Bronchial epithelial cell (primary cell): ENCODE measurements at regions not wholly inside any gene's neighbourhood (a gene's known extent, or its start where the extent isn't known, plus 50 kb on each side); places are given as distances from the start of the nearest gene placed in this dataset.

ENCODE experiments used
- DNase-seq: peaks from one replicate; pipeline ENCODE4 v3.0.0-alpha.2; 2010; ENCODE audit warnings: low read depth
- FAIRE-seq: peaks from 2 replicates; lab custom pipeline; 2011; peaks lifted over from hg19 to GRCh38; lab: Jason Lieb, UNC
- H3K27me3 ChIP-seq: 2 replicates; pipeline ENCODE4 v1.5.1; 2011; ENCODE audit warnings: low read length; ENCODE audit not compliant: control insufficient read depth, insufficient read depth
- H3K36me3 ChIP-seq: 2 replicates; pipeline ENCODE4 v1.5.1; 2011; ENCODE audit warnings: low read length; ENCODE audit not compliant: control insufficient read depth, insufficient read depth
- H3K4me3 ChIP-seq: 2 replicates; pipeline ENCODE4 v1.5.1; 2011; ENCODE audit warnings: mild to moderate bottlenecking, low read depth, low read length, control low read depth
- TF ChIP-seq, protein P1 (sequence below): IDR thresholded peaks from 2 replicates; pipeline ENCODE4 v1.5.1; 2011; ENCODE audit warnings: mild to moderate bottlenecking, moderate library complexity, low read length, control low read depth, inconsistent platforms; ENCODE audit not compliant: insufficient read depth, severe bottlenecking

DNA sequence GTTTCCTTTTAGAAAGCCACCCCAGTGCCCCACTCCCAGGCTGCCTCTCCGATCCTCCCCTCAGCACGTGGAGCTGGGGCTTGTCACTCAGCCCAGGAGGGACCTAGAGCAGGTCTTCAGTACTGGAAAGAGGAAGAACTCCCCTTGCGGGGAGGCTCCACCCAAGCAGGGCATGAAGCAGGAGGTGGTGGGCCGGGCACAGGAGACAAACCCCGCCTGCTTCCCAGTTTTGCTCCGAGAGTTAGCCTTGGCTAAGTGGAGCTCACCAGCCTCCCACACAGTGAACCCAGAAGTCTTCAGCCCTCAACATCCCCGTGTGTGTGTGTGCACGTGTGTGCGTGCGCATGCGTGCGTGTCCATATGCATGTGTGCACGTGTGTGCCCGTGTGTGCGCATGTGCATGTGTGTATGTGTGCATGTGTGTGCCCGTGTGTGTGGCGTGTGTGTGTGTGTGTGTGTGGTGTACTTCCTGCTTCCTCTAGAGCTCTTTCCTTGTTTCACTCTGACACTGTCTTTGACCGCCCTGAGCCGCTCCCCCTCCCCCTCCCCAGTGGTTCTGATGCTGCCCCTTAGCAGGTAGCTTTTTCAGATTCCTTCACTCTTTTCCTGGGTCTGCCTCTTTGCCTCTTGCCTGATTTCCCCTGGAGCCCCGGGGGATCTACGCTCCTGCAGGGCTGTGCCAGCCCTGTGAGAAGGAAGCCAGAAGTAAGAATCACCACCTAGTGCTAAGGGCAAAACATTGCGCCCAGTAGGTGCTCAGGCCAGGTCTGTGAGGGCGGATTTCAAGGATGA is 239.8 kb downstream of the CDC5L start:
- TF ChIP-seq, protein P1, sequence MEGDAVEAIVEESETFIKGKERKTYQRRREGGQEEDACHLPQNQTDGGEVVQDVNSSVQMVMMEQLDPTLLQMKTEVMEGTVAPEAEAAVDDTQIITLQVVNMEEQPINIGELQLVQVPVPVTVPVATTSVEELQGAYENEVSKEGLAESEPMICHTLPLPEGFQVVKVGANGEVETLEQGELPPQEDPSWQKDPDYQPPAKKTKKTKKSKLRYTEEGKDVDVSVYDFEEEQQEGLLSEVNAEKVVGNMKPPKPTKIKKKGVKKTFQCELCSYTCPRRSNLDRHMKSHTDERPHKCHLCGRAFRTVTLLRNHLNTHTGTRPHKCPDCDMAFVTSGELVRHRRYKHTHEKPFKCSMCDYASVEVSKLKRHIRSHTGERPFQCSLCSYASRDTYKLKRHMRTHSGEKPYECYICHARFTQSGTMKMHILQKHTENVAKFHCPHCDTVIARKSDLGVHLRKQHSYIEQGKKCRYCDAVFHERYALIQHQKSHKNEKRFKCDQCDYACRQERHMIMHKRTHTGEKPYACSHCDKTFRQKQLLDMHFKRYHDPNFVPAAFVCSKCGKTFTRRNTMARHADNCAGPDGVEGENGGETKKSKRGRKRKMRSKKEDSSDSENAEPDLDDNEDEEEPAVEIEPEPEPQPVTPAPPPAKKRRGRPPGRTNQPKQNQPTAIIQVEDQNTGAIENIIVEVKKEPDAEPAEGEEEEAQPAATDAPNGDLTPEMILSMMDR, result no peak
- no peak for FAIRE-seq
- no peaks in the 10 kb centered on the region for H3K36me3 ChIP-seq
- no peak for DNase-seq
- no peak overlapping the region for H3K4me3 ChIP-seq
- peaks cover 5% of the 10 kb centered on the region for H3K27me3 ChIP-seq

DNA sequence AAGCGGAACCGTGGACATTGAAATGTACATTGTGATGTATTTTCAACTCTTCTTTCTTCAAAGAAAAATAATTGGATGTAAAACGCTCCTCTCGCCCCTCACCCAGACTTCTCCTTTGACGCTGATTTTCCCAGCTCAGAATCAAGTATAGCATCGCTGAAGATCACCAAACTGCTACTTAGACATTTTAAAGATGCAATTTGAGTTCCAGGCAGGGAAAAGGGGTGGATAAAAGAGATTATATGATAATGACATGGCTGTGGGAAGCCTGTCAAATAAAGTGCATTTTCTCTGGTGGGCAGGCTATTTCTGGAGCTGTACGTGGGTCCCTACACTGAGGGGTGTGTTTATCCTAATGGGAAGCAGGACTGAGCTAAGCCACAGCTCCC is 240.4 kb downstream of the CDC5L start:
- FAIRE-seq, result no peak
- TF ChIP-seq, protein P1, result no peak
- DNase-seq, result no peak

DNA sequence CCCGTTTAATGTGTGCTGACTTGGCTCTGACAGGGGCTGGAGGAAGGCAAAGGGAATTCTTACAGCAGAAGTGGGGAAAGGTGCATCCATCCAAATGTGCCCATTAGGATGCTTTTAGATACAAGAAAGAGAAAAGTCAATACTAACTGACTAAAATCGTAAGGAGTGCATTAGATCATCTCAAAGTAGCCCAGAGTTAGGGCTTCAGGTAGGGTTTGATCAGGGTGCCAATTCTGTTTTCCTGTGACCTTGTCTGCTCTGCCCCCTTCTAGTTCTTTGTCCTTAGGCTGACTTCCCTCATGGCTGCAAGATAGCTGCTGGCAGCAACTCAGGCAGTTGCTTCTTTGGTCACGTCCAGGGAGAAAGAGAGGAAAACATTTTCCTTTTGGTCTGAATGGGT is 240.8 kb downstream of the CDC5L start:
- peaks cover 7% of the 10 kb centered on the region for H3K27me3 ChIP-seq
- no peak for FAIRE-seq
- no peak for DNase-seq
- H3K4me3 ChIP-seq, result no peak overlapping the region
- TF ChIP-seq, protein P1, result no peak
- no peaks in the 10 kb centered on the region for H3K36me3 ChIP-seq

More for the DNA sequence above, 240.4 kb downstream of the CDC5L start:
- H3K4me3 ChIP-seq, result no peak overlapping the region
- peaks cover 7% of the 10 kb centered on the region for H3K27me3 ChIP-seq
- H3K36me3 ChIP-seq, result no peaks in the 10 kb centered on the region

DNA sequence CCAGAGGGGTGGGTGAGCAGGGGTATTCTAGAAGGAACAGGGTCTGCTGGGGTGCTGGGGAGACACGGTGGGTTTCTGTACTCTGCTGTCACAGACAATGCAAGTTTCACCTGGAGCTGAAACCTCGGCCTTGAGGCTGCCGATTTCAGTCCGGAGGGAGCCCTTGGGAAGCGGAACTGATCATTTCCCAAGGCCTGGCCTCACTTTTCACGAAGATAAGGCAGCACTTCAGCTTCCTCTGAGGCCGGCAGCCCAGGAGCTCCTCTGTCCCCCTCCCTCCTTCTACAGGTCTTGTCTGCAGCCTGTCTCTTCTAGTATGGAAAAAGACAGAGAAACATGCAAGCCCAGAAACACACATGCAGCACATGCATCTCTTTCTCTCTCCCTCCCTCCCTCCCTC is 242.1 kb downstream of the CDC5L start:
- TF ChIP-seq, protein P1, result no peak
- no peaks in the 10 kb centered on the region for H3K36me3 ChIP-seq
- FAIRE-seq, result no peak
- H3K4me3 ChIP-seq, result no peak overlapping the region
- peaks cover 7% of the 10 kb centered on the region for H3K27me3 ChIP-seq
- DNase-seq, result no peak

DNA sequence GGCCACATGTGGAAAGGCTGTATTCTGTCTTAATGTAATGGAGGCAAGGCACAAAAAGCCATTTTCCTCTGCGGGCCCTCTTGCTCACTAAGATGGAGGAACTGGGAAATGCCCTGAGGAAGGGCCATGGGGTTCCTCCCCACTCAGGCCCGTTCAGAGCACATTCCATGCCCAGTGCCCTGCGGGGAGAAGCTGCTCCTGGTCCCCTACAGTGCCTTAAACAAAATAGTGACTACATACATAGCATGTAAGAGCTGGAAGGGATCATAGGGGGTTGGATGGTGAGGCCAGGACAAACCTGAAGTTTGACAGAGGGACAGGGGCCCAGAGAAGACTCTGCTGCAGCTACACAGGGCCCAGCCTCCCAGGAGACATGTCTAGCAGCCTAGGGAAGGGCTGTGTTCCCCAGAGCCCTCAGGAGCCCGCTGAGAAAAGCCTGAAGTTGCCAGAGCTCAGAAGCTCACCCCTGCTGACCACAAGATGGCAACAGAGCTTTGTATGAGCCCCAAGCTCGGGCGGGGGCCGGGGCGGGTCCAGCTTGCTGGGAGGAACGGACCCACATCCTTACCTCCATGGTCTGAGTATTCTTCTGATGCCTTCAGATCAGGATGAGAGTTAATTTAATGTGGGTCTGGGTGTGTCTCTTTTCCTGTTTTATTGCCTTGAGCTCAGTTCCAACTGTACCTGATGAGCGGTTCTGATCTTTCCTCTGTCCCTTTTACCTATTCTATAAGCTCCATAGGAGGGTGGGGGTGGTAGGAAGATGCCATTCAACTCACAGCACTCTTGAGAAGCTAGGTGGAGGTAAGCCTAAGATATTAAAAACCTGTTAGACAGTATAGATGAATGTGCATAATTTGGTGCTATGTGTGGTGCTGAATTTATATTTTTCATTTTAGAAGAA is 242.9 kb downstream of the CDC5L start:
- H3K36me3 ChIP-seq, result no peaks in the 10 kb centered on the region
- no peak overlapping the region for H3K4me3 ChIP-seq
- no peak for FAIRE-seq
- TF ChIP-seq, protein P1, result peak; percentile 74
- DNase-seq, result peak; percentile 38
- H3K27me3 ChIP-seq, result peaks cover 7% of the 10 kb centered on the region
